IMR-90 (cell line): ENCODE measurements at regions not wholly inside any gene's neighbourhood (a gene's known extent, or its start where the extent isn't known, plus 50 kb on each side); places are given as distances from the start of the nearest gene placed in this dataset.

ENCODE experiments used
- ATAC-seq: fragments of 200-7000 bp; cut with Tn5 transposase; 2 replicates; pipeline ENCODE4 v1.9.1; 2020; ENCODE audit warnings: low read depth, mild to moderate bottlenecking, moderate library complexity
- BruUV-seq: library from RNA; stranded (reverse); fragments of 400-500 nt; replicated peaks from 2 replicates; lab custom pipeline; 2021; lab: Mats Ljungman, UMichigan
- CTCF ChIA-PET: fragments of 300-600 bp; formaldehyde crosslinking; extraction: SDS; loops from one replicate; lab custom pipeline; 2021; ENCODE audit warnings: antibody characterized with exemption; lab: Yijun Ruan, JAX
- POLR2A ChIA-PET: fragments of 300-600 bp; sonication (Branson Sonifier 250); formaldehyde crosslinking; loops from one replicate; lab custom pipeline; 2022; ENCODE audit warnings: antibody characterized with exemption; ENCODE audit not compliant: unreplicated experiment; lab: Charles Lee
- DNase-seq: peaks from one replicate; pipeline ENCODE4 v3.0.0; 2013
- H2AFZ ChIP-seq: replicated peaks from 2 replicates; pipeline ENCODE3; 2013; ENCODE audit warnings: low read length, mild to moderate bottlenecking; ENCODE audit not compliant: poor library complexity
- H2AK5ac ChIP-seq: 2 replicates; pipeline ENCODE4 v1.6.1; 2013; ENCODE audit warnings: low read depth, low read length, inconsistent platforms
- H2AK9ac ChIP-seq: replicated peaks from 2 replicates; pipeline ENCODE3; 2013; ENCODE audit warnings: mild to moderate bottlenecking, low read depth, low read length, moderate library complexity; ENCODE audit not compliant: poor library complexity
- H2BK120ac ChIP-seq: 2 replicates; pipeline ENCODE4 v1.6.1; 2013; ENCODE audit warnings: low read depth, low read length, inconsistent platforms
- H2BK15ac ChIP-seq: 3 replicates; pipeline ENCODE4 v1.6.1; 2013; ENCODE audit warnings: low read depth, low read length, inconsistent platforms
- H2BK20ac ChIP-seq: 2 replicates; pipeline ENCODE4 v1.6.1; 2013; ENCODE audit warnings: low read depth, mild to moderate bottlenecking, inconsistent platforms, low read length, moderate library complexity
- H2BK5ac ChIP-seq: 2 replicates; pipeline ENCODE4 v1.6.1; 2013; ENCODE audit warnings: mild to moderate bottlenecking, low read depth, low read length, inconsistent platforms; ENCODE audit not compliant: poor library complexity, severe bottlenecking
- H3K14ac ChIP-seq: replicated peaks from 2 replicates; pipeline ENCODE4 v1.6.1; 2013; ENCODE audit warnings: low read depth, low read length, inconsistent platforms
- H3K18ac ChIP-seq: 2 replicates; pipeline ENCODE4 v1.6.1; 2013; ENCODE audit warnings: low read depth, low read length, control low read depth
- H3K23ac ChIP-seq: 2 replicates; pipeline ENCODE4 v1.6.1; 2013; ENCODE audit warnings: low read depth, low read length, inconsistent platforms
- H3K27ac ChIP-seq: 2 replicates; pipeline ENCODE4 v1.5.1; 2013; ENCODE audit warnings: mild to moderate bottlenecking, control low read depth, low read length; ENCODE audit not compliant: insufficient read depth
- H3K27me3 ChIP-seq: 2 replicates; pipeline ENCODE4 v1.6.1; 2013; ENCODE audit warnings: low read length; ENCODE audit not compliant: control insufficient read depth, insufficient read depth
- H3K36me3 ChIP-seq: 2 replicates; pipeline ENCODE4 v1.6.1; 2013; ENCODE audit warnings: low read length, mixed read lengths; ENCODE audit not compliant: control insufficient read depth, insufficient read depth
- H3K4ac ChIP-seq: 2 replicates; pipeline ENCODE4 v1.6.1; 2013; ENCODE audit warnings: low read depth, low read length, inconsistent platforms
- H3K4me1 ChIP-seq: 2 replicates; pipeline ENCODE4 v1.6.1; 2013; ENCODE audit warnings: low read length, mixed read lengths; ENCODE audit not compliant: control insufficient read depth, insufficient read depth
- H3K4me2 ChIP-seq: 2 replicates; pipeline ENCODE4 v1.6.1; 2013; ENCODE audit warnings: low read depth, mild to moderate bottlenecking, control low read depth, low read length, moderate library complexity
- H3K4me3 ChIP-seq: 2 replicates; pipeline ENCODE4 v1.5.1; 2013; ENCODE audit warnings: low read depth, mild to moderate bottlenecking, control low read depth, low read length, moderate library complexity; ENCODE audit not compliant: insufficient read depth
- H3K56ac ChIP-seq: 2 replicates; pipeline ENCODE4 v1.6.1; 2013; ENCODE audit warnings: low read length, inconsistent platforms; ENCODE audit not compliant: insufficient read depth; ENCODE audit errors: extremely low read depth
- H3K79me1 ChIP-seq, 2 experiments: 2 replicates each; pipeline ENCODE4 v1.6.1; 2013; ENCODE audit warnings: low read length in 2 of 2, inconsistent platforms in 1 of 2, low read depth in 1 of 2
- H3K9ac ChIP-seq: 2 replicates; pipeline ENCODE4 v1.6.1; 2013; ENCODE audit warnings: low read depth, low read length, control low read depth
- H3K9me1 ChIP-seq: 2 replicates; pipeline ENCODE4 v1.6.1; 2013; ENCODE audit warnings: low read length, inconsistent platforms; ENCODE audit not compliant: insufficient read depth
- H3K9me3 ChIP-seq: 2 replicates; pipeline ENCODE4 v1.6.1; 2013; ENCODE audit warnings: low read length; ENCODE audit not compliant: control insufficient read depth, insufficient read depth
- H4K20me1 ChIP-seq: 2 replicates; pipeline ENCODE4 v1.6.1; 2013; ENCODE audit warnings: low read length, inconsistent platforms; ENCODE audit not compliant: insufficient read depth
- H4K5ac ChIP-seq: 2 replicates; pipeline ENCODE4 v1.6.1; 2013; ENCODE audit warnings: mild to moderate bottlenecking, low read depth, low read length, control low read depth
- H4K8ac ChIP-seq, 2 experiments: 2 replicates each; pipeline ENCODE4 v1.6.1; 2013; ENCODE audit warnings: low read depth in 2 of 2, low read length in 2 of 2, control low read depth in 1 of 2, inconsistent platforms in 1 of 2
- H4K91ac ChIP-seq: 2 replicates; pipeline ENCODE4 v1.6.1; 2013; ENCODE audit warnings: low read depth, low read length, inconsistent platforms; ENCODE audit not compliant: insufficient read depth
- BHLHE40 ChIP-seq: fragments of 150-350 bp; IDR thresholded peaks from 2 replicates; pipeline ENCODE4 v1.6.1; 2016; ENCODE audit warnings: mild to moderate bottlenecking, low read depth, low read length
- CEBPB ChIP-seq: IDR thresholded peaks from 2 replicates; pipeline ENCODE4 v1.6.1; 2012; ENCODE audit warnings: low read depth, low read length, improper control_type of control experiment
- CHD1 ChIP-seq: IDR thresholded peaks from 2 replicates; pipeline ENCODE4 v1.6.1; 2012; ENCODE audit warnings: low read depth, low read length, improper control_type of control experiment
- CTCF ChIP-seq: conservative IDR thresholded peaks from 2 replicates; pipeline ENCODE4 v1.5.1; 2012; ENCODE audit warnings: mild to moderate bottlenecking, low read depth, low read length, improper control_type of control experiment
- ELK1 ChIP-seq: fragments of 150-350 bp; IDR thresholded peaks from 2 replicates; pipeline ENCODE4 v1.6.1; 2016; ENCODE audit warnings: low read depth, mild to moderate bottlenecking, low read length, moderate library complexity, borderline replicate concordance
- FOS ChIP-seq: fragments of 150-350 bp; IDR thresholded peaks from 2 replicates; pipeline ENCODE4 v1.6.1; 2016; ENCODE audit warnings: low read depth, low read length
- MAFK ChIP-seq: IDR thresholded peaks from 2 replicates; pipeline ENCODE4 v1.6.1; 2012; ENCODE audit warnings: low read depth, low read length, improper control_type of control experiment
- MAZ ChIP-seq: IDR thresholded peaks from 2 replicates; pipeline ENCODE4 v1.6.1; 2012; ENCODE audit warnings: low read depth, mild to moderate bottlenecking, low read length, improper control_type of control experiment, moderate library complexity, borderline replicate concordance
- MXI1 ChIP-seq: IDR thresholded peaks from 2 replicates; pipeline ENCODE4 v1.6.1; 2012; ENCODE audit warnings: low read depth, mild to moderate bottlenecking, low read length, moderate library complexity, borderline replicate concordance
- NFE2L2 ChIP-seq: fragments of 150-350 bp; IDR thresholded peaks from 2 replicates; pipeline ENCODE4 v1.6.1; 2016; ENCODE audit warnings: low read depth, mild to moderate bottlenecking, low read length
- POLR2A ChIP-seq: IDR thresholded peaks from 2 replicates; pipeline ENCODE4 v1.6.1; 2012; ENCODE audit warnings: mild to moderate bottlenecking, low read depth, low read length
- RAD21 ChIP-seq: IDR thresholded peaks from 2 replicates; pipeline ENCODE4 v1.6.1; 2012; ENCODE audit warnings: low read length, improper control_type of control experiment
- RCOR1 ChIP-seq: IDR thresholded peaks from 2 replicates; pipeline ENCODE4 v1.6.1; 2012; ENCODE audit warnings: mild to moderate bottlenecking, low read length, improper control_type of control experiment; ENCODE audit not compliant: insufficient replicate concordance
- RFX5 ChIP-seq: IDR thresholded peaks from 2 replicates; pipeline ENCODE4 v1.8.0; 2012; ENCODE audit warnings: low read depth, mild to moderate bottlenecking, low read length, moderate library complexity
- SMC3 ChIP-seq: fragments of 150-350 bp; IDR thresholded peaks from 2 replicates; pipeline ENCODE4 v1.6.1; 2016; ENCODE audit warnings: low read depth, mild to moderate bottlenecking, antibody characterized with exemption, low read length, moderate library complexity
- USF2 ChIP-seq: fragments of 150-350 bp; IDR thresholded peaks from 2 replicates; pipeline ENCODE4 v1.6.1; 2017; ENCODE audit warnings: mild to moderate bottlenecking, antibody characterized with exemption, low read length, low read depth
- WGBS, 2 experiments: methylation state at CpG; one replicate each; pipeline versions ENCODE4 v1.1.5 to v1.1.7; 2013; ENCODE audit warnings: missing lambda C conversion rate in 2 of 2; ENCODE audit not compliant: insufficient read length in 1 of 2; ENCODE audit errors: extremely low coverage in 2 of 2; 5-methylcytosine and 5-hydroxymethylcytosine counted together
- dilution Hi-C: fragments of 300-500 bp; cut with HindIII; formaldehyde crosslinking; loops from one replicate; pipeline ENCODE4 v1.14.3; 2018; ENCODE audit warnings: low sequenced_read_pairs; ENCODE audit not compliant: unreplicated experiment
- in situ Hi-C: fragments of 300-500 bp; cut with MboI; formaldehyde crosslinking; loops from 3 replicates; pipeline ENCODE4 v1.14.3; 2019; ENCODE audit warnings: low sequenced_read_pairs, inconsistent platforms, mixed read lengths
- intact Hi-C: fragments of 100-400 bp; cut with micrococcal nuclease; formaldehyde crosslinking; loops from 2 replicates; pipeline ENCODE4 v1.10.0; 2022

- Histone ChIP-seq H3K9me1 (no peaks in the 10 kb centered on the region), H2BK15ac (no peak overlapping the region), H2AK9ac (no peak overlapping the region), H4K91ac (no peak overlapping the region), H2AFZ (no peak overlapping the region), H3K9ac (no peak overlapping the region), H3K18ac (no peak overlapping the region), H2BK5ac (no peak overlapping the region), H3K14ac (no peak overlapping the region), H4K8ac (no peak overlapping the region), H3K9me3 (no peaks in the 10 kb centered on the region), H3K23ac (no peak overlapping the region), H3K27me3 (no peaks in the 10 kb centered on the region), H2AK5ac (no peak overlapping the region), H3K4ac (no peak overlapping the region), H2BK120ac (no peak overlapping the region), H3K27ac (no peak overlapping the region), H3K56ac (no peak overlapping the region), H3K4me3 (no peak overlapping the region), H2BK20ac (no peak overlapping the region), H3K4me2 (no peak overlapping the region), H4K20me1 (no peaks in the 10 kb centered on the region), H3K4me1 (no peaks in the 10 kb centered on the region), H4K5ac (no peak overlapping the region), H3K79me1 (no peaks in the 10 kb centered on the region), H3K36me3 (no peaks in the 10 kb centered on the region)
- dilution Hi-C loops: no loop called here
- TF ChIP-seq RAD21 (no peak), NFE2L2 (no peak), CEBPB (no peak), SMC3 (no peak), ELK1 (no peak), MXI1 (no peak), FOS (no peak), CHD1 (no peak), MAFK (no peak), MAZ (no peak), BHLHE40 (no peak), RCOR1 (no peak), USF2 (no peak), RFX5 (no peak), CTCF (no peak), POLR2A (no peak)
- ATAC-seq (no peak), DNase-seq (no peak)
- no CpG with 5 or more reads among the region's 1 CpG for WGBS, 2 experiments
- no TSS peak for BruUV-seq
- intact Hi-C loops: no loop called here
- ChIA-PET CTCF (no interaction called here), POLR2A (no interaction called here)
- in situ Hi-C loops: no loop called here
Observed at GRCh38 chr5:27482663-27483062, 444.3 kb upstream of the CDH9 start.
